ENCODE measurements at regions not wholly inside any gene's neighbourhood (a gene's known extent, or its start where the extent isn't known, plus 50 kb on each side); places are given as distances from the start of the nearest gene placed in this dataset.

DNA sequence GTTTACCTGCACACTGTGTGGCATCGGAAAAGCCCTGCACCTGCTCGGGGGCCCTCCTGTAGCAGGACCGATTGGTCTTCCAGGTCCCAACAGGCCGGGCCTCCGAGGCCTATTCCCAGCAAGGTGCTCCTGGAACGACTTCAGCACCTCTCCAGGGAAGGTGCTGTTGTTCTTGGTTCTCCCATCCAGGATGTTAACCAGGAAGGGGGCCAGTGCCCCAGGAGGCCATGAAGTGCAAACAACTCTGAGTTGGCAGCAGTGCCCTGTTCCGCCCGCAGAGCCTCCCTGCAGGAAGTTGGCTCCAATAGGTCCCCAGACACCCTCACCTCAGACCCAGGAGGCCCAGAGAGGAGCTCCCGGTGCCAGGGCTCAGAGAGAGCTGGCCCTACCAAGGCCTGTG is 64.0 kb upstream of the DUSP5 start:
- TF ChIP-seq, protein P1, sequence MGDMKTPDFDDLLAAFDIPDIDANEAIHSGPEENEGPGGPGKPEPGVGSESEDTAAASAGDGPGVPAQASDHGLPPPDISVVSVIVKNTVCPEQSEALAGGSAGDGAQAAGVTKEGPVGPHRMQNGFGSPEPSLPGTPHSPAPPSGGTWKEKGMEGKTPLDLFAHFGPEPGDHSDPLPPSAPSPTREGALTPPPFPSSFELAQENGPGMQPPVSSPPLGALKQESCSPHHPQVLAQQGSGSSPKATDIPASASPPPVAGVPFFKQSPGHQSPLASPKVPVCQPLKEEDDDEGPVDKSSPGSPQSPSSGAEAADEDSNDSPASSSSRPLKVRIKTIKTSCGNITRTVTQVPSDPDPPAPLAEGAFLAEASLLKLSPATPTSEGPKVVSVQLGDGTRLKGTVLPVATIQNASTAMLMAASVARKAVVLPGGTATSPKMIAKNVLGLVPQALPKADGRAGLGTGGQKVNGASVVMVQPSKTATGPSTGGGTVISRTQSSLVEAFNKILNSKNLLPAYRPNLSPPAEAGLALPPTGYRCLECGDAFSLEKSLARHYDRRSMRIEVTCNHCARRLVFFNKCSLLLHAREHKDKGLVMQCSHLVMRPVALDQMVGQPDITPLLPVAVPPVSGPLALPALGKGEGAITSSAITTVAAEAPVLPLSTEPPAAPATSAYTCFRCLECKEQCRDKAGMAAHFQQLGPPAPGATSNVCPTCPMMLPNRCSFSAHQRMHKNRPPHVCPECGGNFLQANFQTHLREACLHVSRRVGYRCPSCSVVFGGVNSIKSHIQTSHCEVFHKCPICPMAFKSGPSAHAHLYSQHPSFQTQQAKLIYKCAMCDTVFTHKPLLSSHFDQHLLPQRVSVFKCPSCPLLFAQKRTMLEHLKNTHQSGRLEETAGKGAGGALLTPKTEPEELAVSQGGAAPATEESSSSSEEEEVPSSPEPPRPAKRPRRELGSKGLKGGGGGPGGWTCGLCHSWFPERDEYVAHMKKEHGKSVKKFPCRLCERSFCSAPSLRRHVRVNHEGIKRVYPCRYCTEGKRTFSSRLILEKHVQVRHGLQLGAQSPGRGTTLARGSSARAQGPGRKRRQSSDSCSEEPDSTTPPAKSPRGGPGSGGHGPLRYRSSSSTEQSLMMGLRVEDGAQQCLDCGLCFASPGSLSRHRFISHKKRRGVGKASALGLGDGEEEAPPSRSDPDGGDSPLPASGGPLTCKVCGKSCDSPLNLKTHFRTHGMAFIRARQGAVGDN (IDR thresholded peaks at IDR 0.05): no peak
- TF ChIP-seq, protein P2, sequence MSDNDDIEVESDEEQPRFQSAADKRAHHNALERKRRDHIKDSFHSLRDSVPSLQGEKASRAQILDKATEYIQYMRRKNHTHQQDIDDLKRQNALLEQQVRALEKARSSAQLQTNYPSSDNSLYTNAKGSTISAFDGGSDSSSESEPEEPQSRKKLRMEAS (IDR thresholded peaks at IDR 0.05; ENCODE audit: low read depth, low read length): no peak
- TF ChIP-seq CBX5 (IDR thresholded peaks at IDR 0.05; ENCODE audit: low read depth) (no peak), POLR2A (IDR thresholded peaks at IDR 0.05; ENCODE audit: low read depth, low read length) (no peak), ESRRA (IDR thresholded peaks at IDR 0.05; ENCODE audit: low read length) (no peak), TAF1 (IDR thresholded peaks at IDR 0.05; ENCODE audit: borderline replicate concordance, low read depth, low read length) (no peak), EP300 (IDR thresholded peaks at IDR 0.05; ENCODE audit: borderline replicate concordance in 1 of 2, control insufficient read depth in 1 of 2, low read depth in 2 of 2, low read length in 2 of 2) (no peak), POLR2AphosphoS5 (IDR thresholded peaks at IDR 0.05; ENCODE audit: low read length) (no peak), SMAD5 (IDR thresholded peaks at IDR 0.05; ENCODE audit: low read depth) (no peak), HCFC1 (IDR thresholded peaks at IDR 0.05; ENCODE audit: low read length) (no peak), SMC3 (IDR thresholded peaks at IDR 0.05; ENCODE audit: borderline replicate concordance, low read length) (no peak)
- TF ChIP-seq, protein P3, sequence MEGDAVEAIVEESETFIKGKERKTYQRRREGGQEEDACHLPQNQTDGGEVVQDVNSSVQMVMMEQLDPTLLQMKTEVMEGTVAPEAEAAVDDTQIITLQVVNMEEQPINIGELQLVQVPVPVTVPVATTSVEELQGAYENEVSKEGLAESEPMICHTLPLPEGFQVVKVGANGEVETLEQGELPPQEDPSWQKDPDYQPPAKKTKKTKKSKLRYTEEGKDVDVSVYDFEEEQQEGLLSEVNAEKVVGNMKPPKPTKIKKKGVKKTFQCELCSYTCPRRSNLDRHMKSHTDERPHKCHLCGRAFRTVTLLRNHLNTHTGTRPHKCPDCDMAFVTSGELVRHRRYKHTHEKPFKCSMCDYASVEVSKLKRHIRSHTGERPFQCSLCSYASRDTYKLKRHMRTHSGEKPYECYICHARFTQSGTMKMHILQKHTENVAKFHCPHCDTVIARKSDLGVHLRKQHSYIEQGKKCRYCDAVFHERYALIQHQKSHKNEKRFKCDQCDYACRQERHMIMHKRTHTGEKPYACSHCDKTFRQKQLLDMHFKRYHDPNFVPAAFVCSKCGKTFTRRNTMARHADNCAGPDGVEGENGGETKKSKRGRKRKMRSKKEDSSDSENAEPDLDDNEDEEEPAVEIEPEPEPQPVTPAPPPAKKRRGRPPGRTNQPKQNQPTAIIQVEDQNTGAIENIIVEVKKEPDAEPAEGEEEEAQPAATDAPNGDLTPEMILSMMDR (IDR thresholded peaks at IDR 0.05 in 2 of 3, conservative IDR thresholded peaks at IDR 0.05 in 1 of 3; ENCODE audit: control insufficient read depth in 2 of 3, extremely low read depth in 1 of 3, insufficient read depth in 1 of 3, low read depth in 3 of 3, low read length in 3 of 3): no peak
- TF ChIP-seq, protein P4, sequence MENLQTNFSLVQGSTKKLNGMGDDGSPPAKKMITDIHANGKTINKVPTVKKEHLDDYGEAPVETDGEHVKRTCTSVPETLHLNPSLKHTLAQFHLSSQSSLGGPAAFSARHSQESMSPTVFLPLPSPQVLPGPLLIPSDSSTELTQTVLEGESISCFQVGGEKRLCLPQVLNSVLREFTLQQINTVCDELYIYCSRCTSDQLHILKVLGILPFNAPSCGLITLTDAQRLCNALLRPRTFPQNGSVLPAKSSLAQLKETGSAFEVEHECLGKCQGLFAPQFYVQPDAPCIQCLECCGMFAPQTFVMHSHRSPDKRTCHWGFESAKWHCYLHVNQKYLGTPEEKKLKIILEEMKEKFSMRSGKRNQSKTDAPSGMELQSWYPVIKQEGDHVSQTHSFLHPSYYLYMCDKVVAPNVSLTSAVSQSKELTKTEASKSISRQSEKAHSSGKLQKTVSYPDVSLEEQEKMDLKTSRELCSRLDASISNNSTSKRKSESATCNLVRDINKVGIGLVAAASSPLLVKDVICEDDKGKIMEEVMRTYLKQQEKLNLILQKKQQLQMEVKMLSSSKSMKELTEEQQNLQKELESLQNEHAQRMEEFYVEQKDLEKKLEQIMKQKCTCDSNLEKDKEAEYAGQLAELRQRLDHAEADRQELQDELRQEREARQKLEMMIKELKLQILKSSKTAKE (IDR thresholded peaks at IDR 0.05; ENCODE audit: low read depth, poor library complexity, severe bottlenecking): no peak
- TF ChIP-seq, protein P5, sequence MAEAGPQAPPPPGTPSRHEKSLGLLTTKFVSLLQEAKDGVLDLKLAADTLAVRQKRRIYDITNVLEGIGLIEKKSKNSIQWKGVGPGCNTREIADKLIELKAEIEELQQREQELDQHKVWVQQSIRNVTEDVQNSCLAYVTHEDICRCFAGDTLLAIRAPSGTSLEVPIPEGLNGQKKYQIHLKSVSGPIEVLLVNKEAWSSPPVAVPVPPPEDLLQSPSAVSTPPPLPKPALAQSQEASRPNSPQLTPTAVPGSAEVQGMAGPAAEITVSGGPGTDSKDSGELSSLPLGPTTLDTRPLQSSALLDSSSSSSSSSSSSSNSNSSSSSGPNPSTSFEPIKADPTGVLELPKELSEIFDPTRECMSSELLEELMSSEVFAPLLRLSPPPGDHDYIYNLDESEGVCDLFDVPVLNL (IDR thresholded peaks at IDR 0.05; ENCODE audit: low read depth, low read length): no peak
